K562 (cell line): ENCODE measurements at regions not wholly inside any gene's neighbourhood (a gene's known extent, or its start where the extent isn't known, plus 50 kb on each side); places are given as distances from the start of the nearest gene placed in this dataset.

Experiments used
- ARID1B ChIP-seq: fragments of 450-650 bp; IDR thresholded peaks from 2 replicates; pipeline ENCODE4 v1.6.1; 2016; ENCODE audit warnings: antibody characterized with exemption, mild to moderate bottlenecking, inconsistent platforms
- CBFB ChIP-seq: sonication (generic); formaldehyde crosslinking; IDR thresholded peaks from 2 replicates; pipeline ENCODE4 v1.4.0; 2020; ENCODE audit warnings: mild to moderate bottlenecking, missing genetic modification reagents
- CC2D1A ChIP-seq: fragments of 450-650 bp; IDR thresholded peaks from 2 replicates; pipeline ENCODE4 v1.6.1; 2017; ENCODE audit warnings: mild to moderate bottlenecking
- ELF4 ChIP-seq: fragments of 450-650 bp; formaldehyde crosslinking; IDR thresholded peaks from 2 replicates; pipeline ENCODE4 v1.4.0; 2022; ENCODE audit warnings: missing genetic modification characterization
- FOS ChIP-seq: IDR thresholded peaks from 3 replicates; pipeline ENCODE4 v1.6.1; 2011; ENCODE audit not compliant: insufficient read length; ENCODE audit errors: extremely low read depth
- HMGN3 ChIP-seq: IDR thresholded peaks from 2 replicates; pipeline ENCODE4 v1.6.1; 2011; ENCODE audit warnings: borderline replicate concordance, low read depth, mild to moderate bottlenecking, mixed read lengths, low read length; ENCODE audit not compliant: insufficient read length; ENCODE audit errors: extremely low read depth
- NBN ChIP-seq: fragments of 450-650 bp; IDR thresholded peaks from 2 replicates; pipeline ENCODE4 v1.6.1; 2016; ENCODE audit warnings: low read depth, mild to moderate bottlenecking
- NCOA1 ChIP-seq: fragments of 450-650 bp; IDR thresholded peaks from 2 replicates; pipeline ENCODE4 v1.6.1; 2016; ENCODE audit warnings: low read depth
- NFRKB ChIP-seq: fragments of 450-650 bp; IDR thresholded peaks from 2 replicates; pipeline ENCODE4 v1.6.1; 2016; ENCODE audit warnings: low read depth
- NRF1 ChIP-seq, 2 experiments: fragments of 450-650 bp; IDR thresholded peaks in 1 of 2; conservative IDR thresholded peaks in 1 of 2; 2 replicates each; pipeline ENCODE4 v1.6.1; 2014; ENCODE audit warnings: mild to moderate bottlenecking in 2 of 2
- POLR2A ChIP-seq: fragments of 450-650 bp; conservative IDR thresholded peaks from 2 replicates; pipeline ENCODE4 v1.6.1; 2016
- TF ChIP-seq, protein P1 (sequence below), 2 experiments: fragments of 450-650 bp; formaldehyde crosslinking in 1 of 2; IDR thresholded peaks; 2 replicates each; pipeline versions ENCODE4 v1.4.0 to v1.6.1; 2014 to 2020; ENCODE audit warnings: mild to moderate bottlenecking in 2 of 2, borderline replicate concordance in 1 of 2, low read depth in 1 of 2
- TF ChIP-seq, protein P2 (sequence below), 3 experiments: IDR thresholded peaks in 2 of 3; conservative IDR thresholded peaks in 1 of 3; 2 replicates each; pipeline ENCODE4 v1.5.1; 2011 to 2012; ENCODE audit warnings: low read length in 3 of 3, mild to moderate bottlenecking in 3 of 3, control low read depth in 2 of 3, improper control_type of control experiment in 1 of 3, inconsistent platforms in 1 of 3, low read depth in 1 of 3, mixed read lengths in 1 of 3, moderate library complexity in 1 of 3; ENCODE audit not compliant: insufficient read depth in 2 of 3

DNA sequence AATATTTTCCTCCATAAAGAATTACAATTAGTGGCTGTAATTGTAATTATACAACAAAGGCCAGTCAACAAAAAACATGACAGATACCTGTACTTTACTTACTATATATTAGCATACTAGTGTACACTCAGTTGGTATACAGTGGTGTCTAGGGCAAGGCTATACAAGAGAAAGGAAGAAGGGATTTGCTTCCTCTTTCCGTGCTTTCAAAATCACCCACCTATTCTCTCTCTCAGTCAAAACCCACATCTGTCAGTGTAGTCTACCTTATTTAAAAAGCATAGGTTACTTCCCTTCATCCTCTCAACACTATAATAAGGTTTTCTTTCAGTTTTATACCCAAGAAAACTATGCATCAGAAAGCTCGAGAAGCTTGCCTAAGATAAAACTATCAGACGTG lies 355.8 kb upstream of the NR5A2 start:
- no peak for TF ChIP-seq NCOA1
- TF ChIP-seq, protein P1, sequence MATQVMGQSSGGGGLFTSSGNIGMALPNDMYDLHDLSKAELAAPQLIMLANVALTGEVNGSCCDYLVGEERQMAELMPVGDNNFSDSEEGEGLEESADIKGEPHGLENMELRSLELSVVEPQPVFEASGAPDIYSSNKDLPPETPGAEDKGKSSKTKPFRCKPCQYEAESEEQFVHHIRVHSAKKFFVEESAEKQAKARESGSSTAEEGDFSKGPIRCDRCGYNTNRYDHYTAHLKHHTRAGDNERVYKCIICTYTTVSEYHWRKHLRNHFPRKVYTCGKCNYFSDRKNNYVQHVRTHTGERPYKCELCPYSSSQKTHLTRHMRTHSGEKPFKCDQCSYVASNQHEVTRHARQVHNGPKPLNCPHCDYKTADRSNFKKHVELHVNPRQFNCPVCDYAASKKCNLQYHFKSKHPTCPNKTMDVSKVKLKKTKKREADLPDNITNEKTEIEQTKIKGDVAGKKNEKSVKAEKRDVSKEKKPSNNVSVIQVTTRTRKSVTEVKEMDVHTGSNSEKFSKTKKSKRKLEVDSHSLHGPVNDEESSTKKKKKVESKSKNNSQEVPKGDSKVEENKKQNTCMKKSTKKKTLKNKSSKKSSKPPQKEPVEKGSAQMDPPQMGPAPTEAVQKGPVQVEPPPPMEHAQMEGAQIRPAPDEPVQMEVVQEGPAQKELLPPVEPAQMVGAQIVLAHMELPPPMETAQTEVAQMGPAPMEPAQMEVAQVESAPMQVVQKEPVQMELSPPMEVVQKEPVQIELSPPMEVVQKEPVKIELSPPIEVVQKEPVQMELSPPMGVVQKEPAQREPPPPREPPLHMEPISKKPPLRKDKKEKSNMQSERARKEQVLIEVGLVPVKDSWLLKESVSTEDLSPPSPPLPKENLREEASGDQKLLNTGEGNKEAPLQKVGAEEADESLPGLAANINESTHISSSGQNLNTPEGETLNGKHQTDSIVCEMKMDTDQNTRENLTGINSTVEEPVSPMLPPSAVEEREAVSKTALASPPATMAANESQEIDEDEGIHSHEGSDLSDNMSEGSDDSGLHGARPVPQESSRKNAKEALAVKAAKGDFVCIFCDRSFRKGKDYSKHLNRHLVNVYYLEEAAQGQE (IDR thresholded peaks at IDR 0.05; ENCODE audit: borderline replicate concordance): no peak
- TF ChIP-seq, protein P1 (CRISPR knock-in tag; IDR thresholded peaks at IDR 0.05; ENCODE audit: low read depth): no peak
- TF ChIP-seq CC2D1A: no peak
- TF ChIP-seq NFRKB: no peak
- no peak for TF ChIP-seq HMGN3
- no peak for TF ChIP-seq NRF1 (conservative IDR thresholded peaks at IDR 0.05 in 1 of 2, IDR thresholded peaks at IDR 0.05 in 1 of 2)
- TF ChIP-seq POLR2A: no peak
- TF ChIP-seq ARID1B: no peak
- TF ChIP-seq NBN: no peak
- TF ChIP-seq FOS: no peak
- no peak for TF ChIP-seq CBFB (CRISPR knock-in tag)
- no peak for TF ChIP-seq ELF4
- TF ChIP-seq, protein P2, sequence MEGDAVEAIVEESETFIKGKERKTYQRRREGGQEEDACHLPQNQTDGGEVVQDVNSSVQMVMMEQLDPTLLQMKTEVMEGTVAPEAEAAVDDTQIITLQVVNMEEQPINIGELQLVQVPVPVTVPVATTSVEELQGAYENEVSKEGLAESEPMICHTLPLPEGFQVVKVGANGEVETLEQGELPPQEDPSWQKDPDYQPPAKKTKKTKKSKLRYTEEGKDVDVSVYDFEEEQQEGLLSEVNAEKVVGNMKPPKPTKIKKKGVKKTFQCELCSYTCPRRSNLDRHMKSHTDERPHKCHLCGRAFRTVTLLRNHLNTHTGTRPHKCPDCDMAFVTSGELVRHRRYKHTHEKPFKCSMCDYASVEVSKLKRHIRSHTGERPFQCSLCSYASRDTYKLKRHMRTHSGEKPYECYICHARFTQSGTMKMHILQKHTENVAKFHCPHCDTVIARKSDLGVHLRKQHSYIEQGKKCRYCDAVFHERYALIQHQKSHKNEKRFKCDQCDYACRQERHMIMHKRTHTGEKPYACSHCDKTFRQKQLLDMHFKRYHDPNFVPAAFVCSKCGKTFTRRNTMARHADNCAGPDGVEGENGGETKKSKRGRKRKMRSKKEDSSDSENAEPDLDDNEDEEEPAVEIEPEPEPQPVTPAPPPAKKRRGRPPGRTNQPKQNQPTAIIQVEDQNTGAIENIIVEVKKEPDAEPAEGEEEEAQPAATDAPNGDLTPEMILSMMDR (IDR thresholded peaks at IDR 0.05 in 2 of 3, conservative IDR thresholded peaks at IDR 0.05 in 1 of 3; ENCODE audit: insufficient read depth in 2 of 3, low read depth in 1 of 3, low read length in 3 of 3): no peak
